ENCODE measurements at regions not wholly inside any gene's neighbourhood (a gene's known extent, or its start where the extent isn't known, plus 50 kb on each side); places are given as distances from the start of the nearest gene placed in this dataset.

GRCh38 chr10:56585447-56586171 is 224.6 kb upstream of the ZWINT start:
- Mint-ChIP-seq H3K9me3 (ENCODE audit: unreplicated experiment) (no peaks in the 10 kb centered on the region), H3K27ac (ENCODE audit: unreplicated experiment) (no peak overlapping the region), H3K4me3 (ENCODE audit: unreplicated experiment) (no peak overlapping the region), H3K27me3 (ENCODE audit: unreplicated experiment) (no peaks in the 10 kb centered on the region), H3K4me1 (ENCODE audit: unreplicated experiment) (no peaks in the 10 kb centered on the region), H3K36me3 (ENCODE audit: unreplicated experiment) (no peaks in the 10 kb centered on the region)
- no peak for DNase-seq (ENCODE audit: extremely low spot score, unreplicated experiment)
- no peak for TF ChIP-seq CTCF (IDR thresholded peaks at IDR 0.05)

- no peak for DNase-seq (ENCODE audit: extremely low spot score, unreplicated experiment)
- no peaks in the 10 kb centered on the region for H3K4me1 Mint-ChIP-seq (ENCODE audit: unreplicated experiment)
- TF ChIP-seq CTCF (IDR thresholded peaks at IDR 0.05), result no peak
- H3K27ac Mint-ChIP-seq (ENCODE audit: unreplicated experiment), result no peak overlapping the region
- no peak overlapping the region for H3K4me3 Mint-ChIP-seq (ENCODE audit: unreplicated experiment)
- no peaks in the 10 kb centered on the region for H3K9me3 Mint-ChIP-seq (ENCODE audit: unreplicated experiment)
- no peaks in the 10 kb centered on the region for H3K27me3 Mint-ChIP-seq (ENCODE audit: unreplicated experiment)
- no peaks in the 10 kb centered on the region for H3K36me3 Mint-ChIP-seq (ENCODE audit: unreplicated experiment)
Observed at GRCh38 chr10:56583316-56583715, 222.3 kb upstream of the ZWINT start.

GRCh38 chr10:56567580-56567979 is 206.5 kb upstream of the ZWINT start:
- peaks cover 22% of the 10 kb centered on the region for H3K9me3 Mint-ChIP-seq (ENCODE audit: unreplicated experiment)
- H3K36me3 Mint-ChIP-seq (ENCODE audit: unreplicated experiment), result no peaks in the 10 kb centered on the region
- H3K27me3 Mint-ChIP-seq (ENCODE audit: unreplicated experiment), result no peaks in the 10 kb centered on the region
- TF ChIP-seq CTCF (IDR thresholded peaks at IDR 0.05), result no peak
- H3K27ac Mint-ChIP-seq (ENCODE audit: unreplicated experiment), result no peak overlapping the region
- no peaks in the 10 kb centered on the region for H3K4me1 Mint-ChIP-seq (ENCODE audit: unreplicated experiment)
- no peak for DNase-seq (ENCODE audit: extremely low spot score, unreplicated experiment)
- H3K4me3 Mint-ChIP-seq (ENCODE audit: unreplicated experiment), result no peak overlapping the region

- Mint-ChIP-seq H3K4me3 (ENCODE audit: unreplicated experiment) (no peak overlapping the region), H3K4me1 (ENCODE audit: unreplicated experiment) (no peaks in the 10 kb centered on the region), H3K9me3 (ENCODE audit: unreplicated experiment) (peaks cover 8% of the 10 kb centered on the region), H3K27ac (ENCODE audit: unreplicated experiment) (no peak overlapping the region), H3K27me3 (ENCODE audit: unreplicated experiment) (no peaks in the 10 kb centered on the region), H3K36me3 (ENCODE audit: unreplicated experiment) (no peaks in the 10 kb centered on the region)
- no peak for TF ChIP-seq CTCF (IDR thresholded peaks at IDR 0.05)
- DNase-seq (ENCODE audit: extremely low spot score, unreplicated experiment), result no peak
Observed at GRCh38 chr10:56561336-56561735, 200.3 kb upstream of the ZWINT start.

GRCh38 chr10:56551037-56551436 is 190.0 kb upstream of the ZWINT start:
- no peak for TF ChIP-seq CTCF (IDR thresholded peaks at IDR 0.05)
- H3K9me3 Mint-ChIP-seq (ENCODE audit: unreplicated experiment), result peaks cover 27% of the 10 kb centered on the region
- H3K4me1 Mint-ChIP-seq (ENCODE audit: unreplicated experiment), result no peaks in the 10 kb centered on the region
- no peaks in the 10 kb centered on the region for H3K36me3 Mint-ChIP-seq (ENCODE audit: unreplicated experiment)
- no peaks in the 10 kb centered on the region for H3K27me3 Mint-ChIP-seq (ENCODE audit: unreplicated experiment)
- H3K4me3 Mint-ChIP-seq (ENCODE audit: unreplicated experiment), result no peak overlapping the region
- no peak for DNase-seq (ENCODE audit: extremely low spot score, unreplicated experiment)
- H3K27ac Mint-ChIP-seq (ENCODE audit: unreplicated experiment), result no peak overlapping the region

All from osteocyte (in vitro differentiated cells).